MCF 10A (cell line): ENCODE measurements at regions not wholly inside any gene's neighbourhood (a gene's known extent, or its start where the extent isn't known, plus 50 kb on each side); places are given as distances from the start of the nearest gene placed in this dataset.

Source experiments
- BruUV-seq: library from RNA; stranded (reverse); fragments of 400-500 nt; replicated peaks from 2 replicates; lab custom pipeline; 2021; lab: Mats Ljungman, UMichigan
- CTCF ChIA-PET: fragments of 300-600 bp; sonication (Branson Sonifier 250); formaldehyde crosslinking; extraction: SDS; loops from one replicate; lab custom pipeline; 2021; ENCODE audit warnings: antibody characterized with exemption, inconsistent platforms; lab: Yijun Ruan, JAX
- POLR2A ChIA-PET: fragments of 300-600, 350-650 bp; sonication (Branson Sonifier 250); formaldehyde crosslinking; extraction: SDS; loops from one replicate; lab custom pipeline; 2020; ENCODE audit warnings: antibody characterized with exemption, inconsistent platforms; lab: Yijun Ruan, JAX
- DNase-seq: peaks from one replicate; pipeline ENCODE4 v3.0.0-alpha.2; 2018; ENCODE audit not compliant: unreplicated experiment
- H3K27ac Mint-ChIP-seq: one replicate; pipeline ENCODE4 v1.8.0; 2022; ENCODE audit warnings: mild to moderate bottlenecking, low read depth, mixed read lengths; ENCODE audit not compliant: unreplicated experiment
- H3K27me3 Mint-ChIP-seq: one replicate; pipeline ENCODE4 v1.8.0; 2022; ENCODE audit warnings: mixed read lengths; ENCODE audit not compliant: insufficient read depth, unreplicated experiment
- H3K36me3 Mint-ChIP-seq: one replicate; pipeline ENCODE4 v1.8.0; 2022; ENCODE audit warnings: mild to moderate bottlenecking, moderate library complexity, mixed read lengths; ENCODE audit not compliant: insufficient read depth, unreplicated experiment
- H3K4me1 Mint-ChIP-seq: one replicate; pipeline ENCODE4 v1.8.0; 2022; ENCODE audit warnings: mixed read lengths; ENCODE audit not compliant: insufficient read depth, unreplicated experiment
- H3K4me3 Mint-ChIP-seq: one replicate; pipeline ENCODE4 v1.8.0; 2022; ENCODE audit warnings: mild to moderate bottlenecking, moderate library complexity, mixed read lengths; ENCODE audit not compliant: unreplicated experiment
- H3K9me3 Mint-ChIP-seq: one replicate; pipeline ENCODE4 v1.8.0; 2022; ENCODE audit warnings: mixed read lengths; ENCODE audit not compliant: unreplicated experiment
- CTCF ChIP-seq: fragments of 200-600 bp; IDR thresholded peaks from one replicate; pipeline ENCODE4 v1.8.0; 2022; ENCODE audit warnings: antibody characterized with exemption, mild to moderate bottlenecking; ENCODE audit not compliant: unreplicated experiment
- intact Hi-C: fragments of 100-400 bp; cut with micrococcal nuclease; formaldehyde crosslinking; loops from 2 replicates; pipeline ENCODE4 v1.14.1; 2022

- no TSS peak for BruUV-seq
- no peak for DNase-seq
- CTCF ChIA-PET, result interaction anchor here (0.6 kb wide), 1 partner anchor 319 kb away, joined by 3 read pairs; no protein-coding TSS in a partner anchor
These were observed 125.3 kb upstream of the BCL6 start for GRCh38 chr3:187870360-187871203.

GRCh38 chr3:187871204-187871591, 125.9 kb upstream of the BCL6 start:
- no peaks in the 10 kb centered on the region for H3K4me1 Mint-ChIP-seq
- no peak for TF ChIP-seq CTCF
- no peaks in the 10 kb centered on the region for H3K9me3 Mint-ChIP-seq
- no peaks in the 10 kb centered on the region for H3K27me3 Mint-ChIP-seq
- ChIA-PET CTCF (no interaction called here), POLR2A (interaction anchor here (0.6 to 1.0 kb wide), 3 partner anchors 12 to 43 kb away, joined by 3 read pairs; no protein-coding TSS in a partner anchor)
- DNase-seq, result no peak
- BruUV-seq, result no TSS peak
- H3K4me3 Mint-ChIP-seq, result no peak overlapping the region
- intact Hi-C loops, result no loop called here
- H3K36me3 Mint-ChIP-seq, result peaks cover 6% of the 10 kb centered on the region
- H3K27ac Mint-ChIP-seq, result no peak overlapping the region

More at GRCh38 chr3:187870360-187871203, 125.3 kb upstream of the BCL6 start:
- intact Hi-C loops, result no loop called here
- no peaks in the 10 kb centered on the region for H3K27me3 Mint-ChIP-seq
- H3K36me3 Mint-ChIP-seq, result peaks cover 6% of the 10 kb centered on the region
- no peak overlapping the region for H3K27ac Mint-ChIP-seq
- H3K4me1 Mint-ChIP-seq, result no peaks in the 10 kb centered on the region
- H3K9me3 Mint-ChIP-seq, result no peaks in the 10 kb centered on the region
- TF ChIP-seq CTCF, result no peak
- H3K4me3 Mint-ChIP-seq, result no peak overlapping the region
- POLR2A ChIA-PET, result interaction anchor here (0.6 to 1.0 kb wide), 3 partner anchors 11 to 523 kb away, joined by 3 read pairs; no protein-coding TSS in a partner anchor

- H3K4me3 Mint-ChIP-seq, result no peak overlapping the region
- no peaks in the 10 kb centered on the region for H3K9me3 Mint-ChIP-seq
- POLR2A ChIA-PET, result interaction anchor here (0.9 to 1.0 kb wide), 2 partner anchors 13 to 42 kb away, joined by 3 read pairs; no protein-coding TSS in a partner anchor
- H3K27me3 Mint-ChIP-seq, result no peaks in the 10 kb centered on the region
- CTCF ChIA-PET, result interaction anchor here (0.8 kb wide), 1 partner anchor 26 kb away, joined by 4 read pairs; no protein-coding TSS in a partner anchor
- peaks cover 6% of the 10 kb centered on the region for H3K36me3 Mint-ChIP-seq
- no peak for DNase-seq
- intact Hi-C loops, result no loop called here
- BruUV-seq, result no TSS peak
- no peak for TF ChIP-seq CTCF
- no peaks in the 10 kb centered on the region for H3K4me1 Mint-ChIP-seq
- H3K27ac Mint-ChIP-seq, result no peak overlapping the region
These were observed 126.6 kb upstream of the BCL6 start for GRCh38 chr3:187871848-187872247.

- no peak overlapping the region for H3K4me3 Mint-ChIP-seq
- no peaks in the 10 kb centered on the region for H3K9me3 Mint-ChIP-seq
- no peak overlapping the region for H3K27ac Mint-ChIP-seq
- intact Hi-C loops, result no loop called here
- H3K27me3 Mint-ChIP-seq, result no peaks in the 10 kb centered on the region
- H3K4me1 Mint-ChIP-seq, result peaks cover 8% of the 10 kb centered on the region
- H3K36me3 Mint-ChIP-seq, result peaks cover 6% of the 10 kb centered on the region
- DNase-seq, result no peak
- BruUV-seq, result no TSS peak
- CTCF ChIA-PET, result interaction anchor here (0.7 kb wide), 1 partner anchor 111 kb away, joined by 3 read pairs; no protein-coding TSS in a partner anchor
- no peak for TF ChIP-seq CTCF
- POLR2A ChIA-PET, result interaction anchor here (0.7 kb wide), 1 partner anchor 136 kb away, joined by 3 read pairs; no protein-coding TSS in a partner anchor
These were observed 128.6 kb upstream of the BCL6 start for GRCh38 chr3:187873843-187874242.
